WTC11 (cell line): ENCODE measurements at regions not wholly inside any gene's neighbourhood (a gene's known extent, or its start where the extent isn't known, plus 50 kb on each side); places are given as distances from the start of the nearest gene placed in this dataset.

Source experiments
- TF ChIP-seq, protein P1 (sequence below): fragments of 200-600 bp; IDR thresholded peaks from 2 replicates; pipeline ENCODE4 v1.8.0; 2022; ENCODE audit warnings: antibody characterized with exemption
- TF ChIP-seq, protein P2 (sequence below): sonication (generic); formaldehyde crosslinking; IDR thresholded peaks from 2 replicates; pipeline ENCODE4 v1.8.0; 2022; ENCODE audit warnings: missing genetic modification reagents

GRCh38 chr13:34571716-34572115 lies 370.4 kb upstream of the NBEA start:
- TF ChIP-seq, protein P1, sequence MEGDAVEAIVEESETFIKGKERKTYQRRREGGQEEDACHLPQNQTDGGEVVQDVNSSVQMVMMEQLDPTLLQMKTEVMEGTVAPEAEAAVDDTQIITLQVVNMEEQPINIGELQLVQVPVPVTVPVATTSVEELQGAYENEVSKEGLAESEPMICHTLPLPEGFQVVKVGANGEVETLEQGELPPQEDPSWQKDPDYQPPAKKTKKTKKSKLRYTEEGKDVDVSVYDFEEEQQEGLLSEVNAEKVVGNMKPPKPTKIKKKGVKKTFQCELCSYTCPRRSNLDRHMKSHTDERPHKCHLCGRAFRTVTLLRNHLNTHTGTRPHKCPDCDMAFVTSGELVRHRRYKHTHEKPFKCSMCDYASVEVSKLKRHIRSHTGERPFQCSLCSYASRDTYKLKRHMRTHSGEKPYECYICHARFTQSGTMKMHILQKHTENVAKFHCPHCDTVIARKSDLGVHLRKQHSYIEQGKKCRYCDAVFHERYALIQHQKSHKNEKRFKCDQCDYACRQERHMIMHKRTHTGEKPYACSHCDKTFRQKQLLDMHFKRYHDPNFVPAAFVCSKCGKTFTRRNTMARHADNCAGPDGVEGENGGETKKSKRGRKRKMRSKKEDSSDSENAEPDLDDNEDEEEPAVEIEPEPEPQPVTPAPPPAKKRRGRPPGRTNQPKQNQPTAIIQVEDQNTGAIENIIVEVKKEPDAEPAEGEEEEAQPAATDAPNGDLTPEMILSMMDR: no peak
- TF ChIP-seq, protein P2, sequence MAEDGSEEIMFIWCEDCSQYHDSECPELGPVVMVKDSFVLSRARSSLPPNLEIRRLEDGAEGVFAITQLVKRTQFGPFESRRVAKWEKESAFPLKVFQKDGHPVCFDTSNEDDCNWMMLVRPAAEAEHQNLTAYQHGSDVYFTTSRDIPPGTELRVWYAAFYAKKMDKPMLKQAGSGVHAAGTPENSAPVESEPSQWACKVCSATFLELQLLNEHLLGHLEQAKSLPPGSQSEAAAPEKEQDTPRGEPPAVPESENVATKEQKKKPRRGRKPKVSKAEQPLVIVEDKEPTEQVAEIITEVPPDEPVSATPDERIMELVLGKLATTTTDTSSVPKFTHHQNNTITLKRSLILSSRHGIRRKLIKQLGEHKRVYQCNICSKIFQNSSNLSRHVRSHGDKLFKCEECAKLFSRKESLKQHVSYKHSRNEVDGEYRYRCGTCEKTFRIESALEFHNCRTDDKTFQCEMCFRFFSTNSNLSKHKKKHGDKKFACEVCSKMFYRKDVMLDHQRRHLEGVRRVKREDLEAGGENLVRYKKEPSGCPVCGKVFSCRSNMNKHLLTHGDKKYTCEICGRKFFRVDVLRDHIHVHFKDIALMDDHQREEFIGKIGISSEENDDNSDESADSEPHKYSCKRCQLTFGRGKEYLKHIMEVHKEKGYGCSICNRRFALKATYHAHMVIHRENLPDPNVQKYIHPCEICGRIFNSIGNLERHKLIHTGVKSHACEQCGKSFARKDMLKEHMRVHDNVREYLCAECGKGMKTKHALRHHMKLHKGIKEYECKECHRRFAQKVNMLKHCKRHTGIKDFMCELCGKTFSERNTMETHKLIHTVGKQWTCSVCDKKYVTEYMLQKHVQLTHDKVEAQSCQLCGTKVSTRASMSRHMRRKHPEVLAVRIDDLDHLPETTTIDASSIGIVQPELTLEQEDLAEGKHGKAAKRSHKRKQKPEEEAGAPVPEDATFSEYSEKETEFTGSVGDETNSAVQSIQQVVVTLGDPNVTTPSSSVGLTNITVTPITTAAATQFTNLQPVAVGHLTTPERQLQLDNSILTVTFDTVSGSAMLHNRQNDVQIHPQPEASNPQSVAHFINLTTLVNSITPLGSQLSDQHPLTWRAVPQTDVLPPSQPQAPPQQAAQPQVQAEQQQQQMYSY (CRISPR knock-in tag): no peak
